ENCODE measurements at regions not wholly inside any gene's neighbourhood (a gene's known extent, or its start where the extent isn't known, plus 50 kb on each side); places are given as distances from the start of the nearest gene placed in this dataset.

DNA sequence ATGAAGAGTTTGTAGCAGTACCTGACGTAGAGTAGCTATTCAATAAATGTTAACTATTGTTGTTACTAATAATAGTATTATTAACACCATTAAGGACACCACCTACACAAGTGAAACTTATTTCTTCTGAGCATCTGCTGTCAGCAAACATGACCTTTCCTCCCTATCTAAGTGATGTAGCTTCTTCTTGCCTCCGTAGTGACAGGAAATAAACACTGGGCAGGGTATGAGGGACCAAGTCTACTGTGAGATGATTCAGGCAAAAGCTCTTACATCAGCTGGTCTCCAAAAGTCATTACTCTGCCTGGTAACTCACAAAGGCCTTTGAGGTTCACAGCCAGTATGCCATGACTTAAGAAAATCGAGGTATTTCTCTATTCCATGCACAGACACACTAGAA lies 750.5 kb downstream of the CPS1 start:
- DNase-seq (ENCODE audit: low read depth) = no peak
- no peak overlapping the region for H3K4me3 ChIP-seq (ENCODE audit: low read depth, low read length)
- TF ChIP-seq CTCF (IDR thresholded peaks at IDR 0.05; ENCODE audit: low read depth, low read length, missing control alignments) = no peak
- in situ Hi-C loops (cut with HindIII; ENCODE audit: low sequenced_read_pairs) = no loop called here
